ENCODE measurements at regions not wholly inside any gene's neighbourhood (a gene's known extent, or its start where the extent isn't known, plus 50 kb on each side); places are given as distances from the start of the nearest gene placed in this dataset.

DNA sequence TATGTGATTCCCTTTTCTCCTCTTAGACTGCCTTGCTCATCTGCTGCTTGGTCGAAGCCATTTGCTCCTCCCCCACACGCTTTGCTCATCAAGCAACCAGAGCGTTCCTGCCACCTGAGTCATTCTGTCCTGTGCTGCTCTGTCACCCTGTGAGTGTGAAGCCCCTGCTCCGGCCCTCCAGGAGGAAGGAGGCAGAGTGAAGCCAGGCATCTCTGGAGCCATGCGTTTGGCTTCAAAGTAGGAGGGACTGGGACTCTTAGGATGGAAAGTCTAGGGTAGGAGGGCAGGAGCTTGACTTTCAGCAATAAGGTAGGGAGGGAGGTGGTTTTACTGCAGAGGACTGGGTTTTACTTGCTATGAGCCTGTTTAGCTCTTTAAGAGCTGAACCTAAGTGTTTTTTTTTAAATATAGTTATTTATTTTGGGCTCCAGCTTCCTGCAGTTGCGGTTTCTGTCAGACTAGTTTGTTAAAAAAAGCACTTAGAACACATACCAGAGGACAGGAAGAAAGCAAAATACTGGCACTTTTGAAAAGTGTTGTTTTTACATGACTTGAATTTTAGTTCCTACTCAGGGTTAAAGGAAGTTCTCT lies 63.6 kb downstream of the SPINK2 start:
- DNase-seq (ENCODE audit: extremely low read depth in 1 of 11, low read depth in 9 of 11, low spot score in 4 of 11): peak in 7 of 11 donors; percentile 17 to 61 (median 46)

DNA sequence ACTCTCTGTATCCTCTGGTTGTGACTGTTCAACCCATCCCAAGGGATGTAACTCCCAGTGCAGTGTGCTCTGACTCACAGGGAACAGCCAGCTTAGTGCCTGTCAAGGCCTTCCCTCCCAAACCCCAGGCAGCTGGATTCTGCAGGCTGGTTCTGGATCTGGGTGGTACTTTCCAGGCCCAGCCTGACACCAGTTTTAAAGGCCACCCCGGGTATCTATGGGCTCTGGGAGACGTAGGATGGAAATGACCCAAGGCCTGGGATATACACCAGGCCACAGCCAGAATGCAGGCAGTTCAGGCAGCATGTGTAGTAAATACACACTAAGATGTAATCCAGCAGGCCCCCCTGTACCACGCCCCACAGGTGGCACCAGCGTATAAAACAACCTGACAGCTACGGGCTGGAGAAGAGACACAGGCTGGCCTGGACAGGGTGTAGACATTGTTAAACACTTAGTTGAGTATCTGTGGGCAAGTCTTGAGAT lies 64.2 kb downstream of the SPINK2 start:
- DNase-seq (ENCODE audit: extremely low read depth in 1 of 11, low read depth in 9 of 11, low spot score in 4 of 11): peak in 1 of 11 donors; percentile 13

DNA sequence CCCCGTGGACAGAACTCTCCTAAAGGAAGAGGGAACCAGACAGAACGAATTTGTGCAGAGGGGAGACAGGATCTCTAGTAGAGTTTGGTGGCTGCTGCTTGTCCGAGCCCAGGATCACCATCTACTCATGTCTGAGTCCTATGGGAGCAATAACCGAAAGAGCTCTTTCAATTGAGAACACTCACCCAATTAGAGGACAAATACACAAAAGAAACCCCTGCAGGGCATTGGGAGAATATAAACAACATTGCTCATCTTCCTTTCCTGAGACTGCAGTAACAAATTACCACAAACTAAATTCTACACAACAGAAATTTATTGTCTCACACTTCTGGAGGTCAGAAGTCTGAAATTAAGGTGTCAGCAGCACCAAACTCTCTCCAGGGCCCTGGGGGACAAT lies 65.6 kb downstream of the SPINK2 start:
- no peak for DNase-seq (ENCODE audit: extremely low read depth in 1 of 11, low read depth in 9 of 11, low spot score in 4 of 11)

DNA sequence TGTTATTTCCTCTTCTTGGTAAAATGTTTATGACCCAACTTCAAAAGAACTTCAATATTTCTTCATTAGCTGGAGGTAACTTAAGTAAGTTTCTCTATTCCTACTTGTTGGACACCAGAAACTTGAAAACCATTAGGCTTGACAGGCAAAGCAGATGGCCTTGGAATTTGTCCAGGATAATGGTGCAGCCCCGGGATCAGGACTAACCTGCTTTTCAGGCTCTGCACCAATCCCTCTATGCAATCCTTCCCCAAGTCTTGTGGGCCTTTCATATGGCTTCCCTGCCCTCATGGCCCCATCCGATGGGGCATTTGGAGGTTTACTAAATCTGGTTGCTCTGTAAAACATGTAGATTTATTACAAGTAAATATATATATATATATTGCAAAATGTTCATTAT lies 68.5 kb downstream of the SPINK2 start:
- DNase-seq (ENCODE audit: extremely low read depth in 1 of 11, low read depth in 9 of 11, low spot score in 4 of 11): no peak

DNA sequence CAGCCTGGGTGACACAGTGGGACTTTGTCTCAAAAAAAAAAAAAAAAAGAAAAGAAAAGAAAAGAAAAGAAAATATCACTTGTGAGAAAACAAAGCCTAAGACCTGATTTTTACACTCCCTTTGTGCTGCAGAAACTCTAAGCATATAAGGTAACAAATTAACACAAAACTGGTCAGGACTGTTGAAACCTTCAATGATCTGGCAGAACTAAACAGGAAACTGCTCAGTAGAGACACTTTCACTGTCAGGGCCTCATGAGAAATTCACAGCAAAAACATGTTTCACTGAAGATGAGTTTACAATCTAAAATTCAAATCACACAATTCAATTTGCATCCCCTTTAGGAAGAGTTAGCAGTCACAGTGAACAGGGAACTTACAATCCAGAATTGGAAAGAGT lies 69.1 kb upstream of the HOPX start:
- no peak for DNase-seq (ENCODE audit: extremely low read depth in 1 of 11, low read depth in 9 of 11, low spot score in 4 of 11)

DNA sequence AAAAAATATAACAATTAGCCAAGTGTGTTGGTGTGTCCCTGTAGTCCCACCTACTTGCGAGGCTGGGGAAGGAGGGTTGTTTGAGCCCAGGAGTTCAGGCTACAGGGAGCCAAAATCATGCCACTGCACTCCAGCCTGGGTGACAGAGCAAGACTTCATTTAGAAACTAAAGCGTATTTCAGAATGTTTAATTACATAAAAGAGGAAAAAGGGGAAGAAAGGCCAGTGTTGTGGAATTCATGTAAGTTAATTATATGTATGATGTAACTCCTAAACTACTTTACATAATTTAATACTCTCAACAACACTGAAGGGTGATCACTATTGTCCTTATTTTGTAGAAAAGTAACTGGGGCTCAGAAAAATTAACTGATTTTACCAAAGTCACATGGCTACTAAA lies 67.2 kb upstream of the HOPX start:
- DNase-seq (ENCODE audit: extremely low read depth in 1 of 11, low read depth in 9 of 11, low spot score in 4 of 11): no peak

DNA sequence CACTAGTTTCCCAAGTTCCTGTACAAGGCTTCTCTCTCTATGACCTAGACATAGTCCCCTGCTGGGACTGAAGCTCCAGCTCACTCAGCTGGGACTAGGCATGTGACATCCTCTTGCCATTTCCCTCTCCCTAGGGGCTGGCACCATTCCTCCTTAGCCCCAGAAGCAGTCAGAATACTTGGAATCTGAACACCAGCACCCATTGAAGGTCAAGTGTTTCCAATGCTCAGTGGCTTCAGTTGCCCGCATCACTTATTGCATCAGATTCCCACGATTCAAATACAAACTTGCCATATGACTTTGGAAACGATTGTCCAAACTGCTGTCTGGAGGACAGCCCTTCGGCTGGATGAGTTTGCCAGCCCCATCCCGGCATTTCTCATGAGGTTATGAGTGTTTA lies 65.5 kb upstream of the HOPX start:
- no peak for DNase-seq (ENCODE audit: extremely low read depth in 1 of 11, low read depth in 9 of 11, low spot score in 4 of 11)

DNA sequence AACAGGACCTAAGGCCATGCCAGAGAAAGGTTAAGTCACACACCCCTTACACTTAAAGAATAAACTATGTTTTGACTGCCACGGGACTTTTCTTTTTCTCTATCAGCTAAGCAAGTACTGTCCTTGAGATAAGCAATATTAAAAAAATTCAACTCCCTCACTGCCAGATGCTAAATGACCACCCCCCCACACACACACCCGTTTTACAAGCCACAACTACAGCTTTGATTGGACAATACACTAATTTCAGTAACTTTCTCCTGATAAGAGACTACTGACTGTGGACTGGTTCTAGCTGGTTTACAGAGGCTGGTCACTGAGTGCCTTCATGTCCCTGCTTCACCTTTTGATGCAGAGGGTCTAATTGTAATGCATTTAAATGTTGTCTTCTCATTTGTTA lies 63.9 kb upstream of the HOPX start:
- no peak for DNase-seq (ENCODE audit: extremely low read depth in 1 of 11, low read depth in 9 of 11, low spot score in 4 of 11)

DNA sequence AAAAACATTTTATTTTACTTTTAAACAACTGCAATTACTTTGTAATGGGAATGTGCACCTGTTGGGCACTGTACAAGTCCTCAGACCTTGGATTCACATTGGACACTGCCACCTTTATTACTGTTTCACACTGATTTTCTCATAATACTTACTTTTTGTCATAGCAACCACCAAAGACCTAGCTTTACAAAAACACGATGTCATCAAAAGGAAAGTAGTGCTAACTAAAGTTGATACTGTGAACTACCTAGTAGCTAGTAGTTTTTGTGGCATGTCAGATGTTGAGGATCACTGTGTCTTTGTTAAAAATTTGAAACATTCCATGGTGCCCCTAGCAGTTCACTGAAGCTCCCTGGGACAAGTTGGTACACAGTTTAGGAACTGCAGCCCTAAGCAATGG lies 62.9 kb upstream of the HOPX start:
- DNase-seq (ENCODE audit: extremely low read depth in 1 of 11, low read depth in 9 of 11, low spot score in 4 of 11): no peak

DNA sequence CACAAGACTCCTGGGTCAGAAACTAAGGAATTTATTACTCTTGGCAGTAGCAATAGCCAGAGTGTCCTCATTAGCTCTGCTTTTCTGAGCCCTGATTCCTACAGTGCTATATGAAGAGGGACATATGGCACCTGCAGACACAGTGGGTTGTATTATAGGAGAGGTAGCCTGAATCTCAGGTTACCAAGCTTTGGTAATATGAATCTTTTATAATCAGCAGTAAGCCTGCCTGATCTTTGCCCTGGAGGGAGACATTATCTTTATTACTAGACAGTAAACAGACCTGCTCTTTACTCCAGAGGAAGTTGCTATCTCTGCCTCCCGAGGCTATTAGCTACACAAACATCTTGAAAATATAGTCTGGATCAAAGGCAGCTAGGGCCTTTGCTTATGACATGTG lies 62.5 kb upstream of the HOPX start:
- no peak for DNase-seq (ENCODE audit: extremely low read depth in 1 of 11, low read depth in 9 of 11, low spot score in 4 of 11)

DNA sequence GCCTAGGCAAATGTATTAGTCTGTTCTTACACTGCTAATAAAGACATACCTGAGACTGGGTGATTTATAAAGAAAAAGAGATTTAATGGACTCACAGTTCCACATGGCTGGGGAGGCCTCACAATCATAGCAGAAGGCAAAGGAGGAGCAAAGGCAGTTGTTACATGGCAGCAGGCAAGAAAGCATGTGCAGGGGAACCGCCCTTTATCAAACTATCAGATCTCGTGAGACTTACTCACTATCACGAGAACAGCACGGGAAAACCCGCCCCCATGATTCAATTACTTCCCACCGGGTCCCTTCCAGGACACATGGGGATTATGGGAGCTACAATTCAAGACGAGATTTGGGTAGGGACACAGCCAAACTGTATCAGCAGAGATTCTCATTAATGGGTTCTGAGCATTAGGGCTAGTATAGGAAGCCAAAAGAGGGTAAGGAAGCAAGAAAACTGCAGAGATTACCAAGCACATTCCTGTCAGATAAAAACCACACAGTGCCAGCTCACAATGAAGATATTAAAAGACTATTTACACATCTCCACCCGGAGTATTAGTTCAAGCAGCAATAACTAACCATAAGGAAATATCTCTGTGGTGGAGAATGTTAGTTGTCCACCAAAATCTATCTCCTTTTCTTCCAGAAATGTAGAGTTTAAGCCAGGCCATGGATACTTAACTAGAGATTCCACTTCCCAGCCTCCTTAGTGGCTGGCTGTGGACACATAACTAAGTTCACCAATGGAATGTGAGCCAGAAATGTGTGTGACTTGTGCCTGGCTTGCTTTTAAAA lies 61.2 kb upstream of the HOPX start:
- no peak for DNase-seq (ENCODE audit: extremely low read depth in 1 of 11, low read depth in 9 of 11, low spot score in 4 of 11)

DNA sequence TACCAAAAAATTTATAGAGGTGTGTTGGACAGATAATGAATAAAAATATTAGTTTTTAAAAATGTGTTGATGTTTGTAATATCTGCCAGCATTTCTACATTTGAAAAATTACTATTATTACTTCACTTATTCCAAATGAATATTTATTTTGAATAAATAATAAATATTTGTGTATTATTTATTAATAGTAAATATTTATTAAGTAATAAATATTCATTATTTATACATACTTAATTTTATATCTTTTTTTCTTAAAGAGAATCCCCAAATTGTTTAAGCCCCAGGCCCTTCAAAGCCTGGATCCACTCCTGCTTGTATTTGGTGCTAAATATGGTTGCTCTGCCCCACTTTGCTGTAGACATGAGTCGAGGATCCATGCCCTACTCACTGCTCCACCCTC lies 60.5 kb upstream of the HOPX start:
- no peak for DNase-seq (ENCODE audit: extremely low read depth in 1 of 11, low read depth in 9 of 11, low spot score in 4 of 11)

DNA sequence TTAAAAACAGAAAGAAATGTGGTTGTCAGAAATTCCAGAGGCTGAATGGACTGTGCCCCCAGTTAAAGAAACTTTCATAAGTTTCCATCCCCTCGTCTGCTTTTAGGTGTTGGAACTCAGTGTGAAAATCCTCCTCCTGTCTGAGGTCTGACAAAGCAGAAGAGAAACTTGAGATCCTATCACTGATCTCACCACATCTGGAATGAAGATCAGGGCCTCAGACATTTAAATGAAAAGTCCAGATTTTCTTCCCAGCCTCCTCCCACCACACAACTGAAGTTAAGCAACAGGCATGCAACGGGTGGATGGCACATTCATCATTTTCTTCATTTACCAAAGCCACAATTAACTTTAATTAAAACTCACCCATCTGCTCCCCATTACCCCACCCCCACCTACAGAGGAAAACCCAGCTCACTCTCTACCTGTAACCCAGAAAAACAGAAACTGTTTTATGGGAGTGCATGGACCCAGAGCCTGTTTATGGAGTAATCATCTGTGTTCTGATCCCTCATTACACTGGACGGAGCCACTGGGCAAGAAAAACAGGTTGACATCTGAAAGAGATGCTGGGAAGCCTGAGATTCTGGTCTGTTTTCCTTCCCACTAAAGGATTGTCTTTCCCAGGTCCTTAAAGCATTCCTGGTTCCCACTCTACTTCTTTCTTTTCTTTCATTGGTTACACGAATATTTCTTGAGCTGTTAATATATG lies 58.1 kb upstream of the HOPX start:
- no peak for DNase-seq (ENCODE audit: extremely low read depth in 1 of 11, low read depth in 9 of 11, low spot score in 4 of 11)

DNA sequence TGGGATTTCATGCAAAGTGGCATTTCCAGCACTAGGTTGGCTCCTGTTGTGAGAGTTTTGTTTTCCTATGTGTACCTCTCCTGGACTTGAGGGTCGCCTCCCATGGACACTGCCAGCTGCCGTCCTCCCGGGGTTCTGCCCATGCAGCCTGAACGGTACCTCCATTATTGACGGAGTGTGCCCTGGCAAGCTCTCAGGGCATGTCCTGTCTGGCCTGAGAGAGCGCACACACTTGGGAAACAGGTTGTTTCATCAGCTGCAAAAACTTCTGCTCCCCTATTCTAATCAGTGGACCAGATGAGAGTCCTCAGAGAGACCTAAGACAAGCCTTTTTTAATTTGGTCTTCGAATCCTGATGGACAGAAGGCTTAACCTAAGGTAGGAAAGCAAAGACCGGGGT lies 56.6 kb upstream of the HOPX start:
- DNase-seq (ENCODE audit: extremely low read depth in 1 of 11, low read depth in 9 of 11, low spot score in 4 of 11): no peak

DNA sequence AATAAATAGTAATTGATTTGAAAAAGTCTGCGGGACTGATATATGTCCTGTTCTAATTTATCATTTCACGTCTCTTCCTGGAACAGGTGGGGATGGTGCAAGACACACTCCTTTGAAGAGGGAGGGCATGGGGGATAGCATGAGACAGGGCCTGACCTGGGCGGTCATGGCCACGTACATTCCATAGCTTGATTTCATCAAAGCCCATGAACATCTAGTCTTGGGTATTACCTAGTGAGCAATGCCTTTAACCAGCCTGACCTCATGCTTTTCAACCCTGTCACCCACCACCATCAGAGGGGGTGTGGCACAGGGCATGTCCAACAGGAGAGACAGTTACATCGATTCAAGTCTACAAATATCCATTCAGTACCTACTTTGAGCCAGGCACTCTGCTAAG lies 52.3 kb upstream of the HOPX start:
- DNase-seq (ENCODE audit: extremely low read depth in 1 of 11, low read depth in 9 of 11, low spot score in 4 of 11): no peak

DNA sequence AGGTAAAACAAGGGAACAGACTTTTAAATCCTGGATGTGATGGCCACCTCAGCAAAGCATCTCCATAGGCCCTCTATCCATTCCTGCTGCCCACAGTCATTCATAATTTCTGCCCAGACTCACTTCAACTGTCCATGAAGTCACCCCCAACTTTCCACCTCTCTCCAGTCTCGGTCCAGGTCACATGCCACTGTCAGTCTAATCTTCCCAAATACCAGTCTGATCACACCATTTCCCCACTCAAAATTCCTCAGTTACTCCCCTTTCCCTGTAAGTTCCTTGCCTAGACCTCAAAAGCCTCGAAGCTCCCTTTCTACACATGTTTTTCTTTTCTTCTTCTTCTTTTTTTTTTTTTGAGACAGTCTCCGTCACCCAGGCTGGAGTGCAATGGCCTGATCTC lies 51.2 kb upstream of the HOPX start:
- DNase-seq (ENCODE audit: extremely low read depth in 1 of 11, low read depth in 9 of 11, low spot score in 4 of 11): no peak

DNA sequence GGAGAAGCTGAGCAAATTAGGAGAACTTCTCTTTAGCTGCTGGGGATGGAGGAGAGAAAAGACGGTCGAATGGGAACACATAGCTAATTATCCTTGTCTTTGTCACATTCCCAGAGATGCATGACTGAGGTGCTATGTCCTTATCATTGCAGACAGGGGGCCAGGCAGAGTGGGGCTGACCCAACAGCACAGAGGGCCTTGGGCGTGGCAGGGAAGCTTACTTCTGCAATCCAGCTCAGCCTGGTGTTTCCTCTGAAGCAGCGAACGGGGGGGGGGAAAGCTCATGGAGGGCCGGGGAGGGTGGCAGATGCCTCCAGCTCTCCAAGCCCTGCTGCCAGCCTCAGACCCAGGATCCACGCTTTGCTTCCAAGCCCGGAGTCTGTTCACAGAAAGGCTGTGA lies 50.8 kb upstream of the HOPX start:
- no peak for DNase-seq (ENCODE audit: extremely low read depth in 1 of 11, low read depth in 9 of 11, low spot score in 4 of 11)
